DND-41 (cell line): ENCODE measurements at regions not wholly inside any gene's neighbourhood (a gene's known extent, or its start where the extent isn't known, plus 50 kb on each side); places are given as distances from the start of the nearest gene placed in this dataset.
"Not testable (repeated sequence)": the region's sequence is repeated elsewhere in the genome, so short reads cannot be mapped to it uniquely, and the experiment has no call there.

Experiments used
- ATAC-seq: fragments of 200-7000 bp; cut with Tn5 transposase; 3 replicates; pipeline ENCODE4 v1.9.1; 2021; ENCODE audit warnings: low read depth; ENCODE audit not compliant: insufficient read depth
- DNase-seq: peaks from one replicate; pipeline ENCODE4 v3.0.0-alpha.2; 2020
- H2AFZ ChIP-seq: 2 replicates; pipeline ENCODE4 v1.6.0; 2012; ENCODE audit warnings: low read depth, low read length
- H3K27ac ChIP-seq: 2 replicates; pipeline ENCODE4 v1.5.1; 2012; ENCODE audit warnings: low read length, inconsistent platforms
- H3K27me3 ChIP-seq: fragments of 200-600 bp; sonication (generic); 2 replicates; pipeline ENCODE4 v1.6.0; 2012; ENCODE audit warnings: low read length, mild to moderate bottlenecking, inconsistent platforms; ENCODE audit not compliant: insufficient read depth, poor library complexity
- H3K36me3 ChIP-seq: 2 replicates; pipeline ENCODE4 v1.5.1; 2012; ENCODE audit warnings: low read length, inconsistent platforms; ENCODE audit not compliant: insufficient read depth
- H3K4me1 ChIP-seq: 2 replicates; pipeline ENCODE4 v1.5.1; 2012; ENCODE audit warnings: mild to moderate bottlenecking, low read length; ENCODE audit not compliant: insufficient read depth
- H3K4me2 ChIP-seq: 2 replicates; pipeline ENCODE4 v1.6.0; 2012; ENCODE audit warnings: mild to moderate bottlenecking, moderate library complexity, low read length, inconsistent platforms; ENCODE audit not compliant: insufficient read depth
- H3K4me3 ChIP-seq, 2 experiments: fragments of 200-600 bp in 1 of 2; shearing (Covaris generic) in 1 of 2; 2 replicates each; pipeline ENCODE4 v1.5.1; 2012 to 2016; ENCODE audit warnings: inconsistent platforms in 2 of 2, low read length in 2 of 2, mild to moderate bottlenecking in 2 of 2, low read depth in 1 of 2, moderate library complexity in 1 of 2
- H3K79me2 ChIP-seq: 2 replicates; pipeline ENCODE4 v1.6.0; 2012; ENCODE audit warnings: low read length, inconsistent platforms; ENCODE audit not compliant: insufficient read depth
- H3K9ac ChIP-seq: 2 replicates; pipeline ENCODE4 v1.6.0; 2012; ENCODE audit warnings: low read depth, mild to moderate bottlenecking, inconsistent platforms, low read length, moderate library complexity
- H3K9me3 ChIP-seq: 2 replicates; pipeline ENCODE4 v1.5.1; 2012; ENCODE audit warnings: low read length, moderate library complexity, mild to moderate bottlenecking, inconsistent platforms; ENCODE audit not compliant: insufficient read depth, severe bottlenecking
- H4K20me1 ChIP-seq: 2 replicates; pipeline ENCODE4 v1.6.0; 2012; ENCODE audit warnings: low read length; ENCODE audit not compliant: insufficient read depth
- CTCF ChIP-seq: IDR thresholded peaks from 2 replicates; pipeline ENCODE4 v1.5.1; 2012; ENCODE audit warnings: borderline replicate concordance, low read length, moderate library complexity, mild to moderate bottlenecking; ENCODE audit not compliant: poor library complexity, severe bottlenecking; ENCODE audit errors: extremely low read depth
- EZH2 ChIP-seq: IDR thresholded peaks from 3 replicates; pipeline ENCODE4 v1.6.1; 2012; ENCODE audit warnings: borderline replicate concordance, low read depth, mild to moderate bottlenecking, moderate library complexity, low read length, inconsistent platforms; ENCODE audit not compliant: severe bottlenecking

- H2AFZ ChIP-seq, H3K4me3 ChIP-seq, H3K9ac ChIP-seq, H3K27me3 ChIP-seq, H3K36me3 ChIP-seq, H3K79me2 ChIP-seq, H3K4me2 ChIP-seq, H3K4me1 ChIP-seq, ATAC-seq, DNase-seq, H3K9me3 ChIP-seq, H4K20me1 ChIP-seq, H3K27ac ChIP-seq: not testable (repeated sequence)
Observed at GRCh38 chr18:5830902-5831301, 64.4 kb downstream of the TMEM200C start.

- H3K79me2 ChIP-seq, result no peaks in the 10 kb centered on the region
- no peak overlapping the region for H3K27ac ChIP-seq
- no peaks in the 10 kb centered on the region for H3K9me3 ChIP-seq
- H3K27me3 ChIP-seq, result no peaks in the 10 kb centered on the region
- no peak overlapping the region for H3K4me2 ChIP-seq
- H3K4me3 ChIP-seq, result no peak overlapping the region
- TF ChIP-seq CTCF, result no peak
- no peaks in the 10 kb centered on the region for H3K4me1 ChIP-seq
- H3K9ac ChIP-seq, result no peak overlapping the region
- ATAC-seq (no peak), DNase-seq (no peak)
- no peaks in the 10 kb centered on the region for H4K20me1 ChIP-seq
- no peaks in the 10 kb centered on the region for H3K36me3 ChIP-seq
- no peak overlapping the region for H2AFZ ChIP-seq
Observed at GRCh38 chr18:5828913-5829312, 66.4 kb downstream of the TMEM200C start.

GRCh38 chr18:5825663-5826062, 69.7 kb downstream of the TMEM200C start:
- Histone ChIP-seq H3K79me2 (no peaks in the 10 kb centered on the region), H3K4me3 (no peak overlapping the region), H3K27ac (no peak overlapping the region), H3K9ac (no peak overlapping the region), H3K4me2 (no peak overlapping the region), H3K4me1 (no peaks in the 10 kb centered on the region), H3K36me3 (no peaks in the 10 kb centered on the region), H3K9me3 (no peaks in the 10 kb centered on the region), H2AFZ (no peak overlapping the region), H4K20me1 (no peaks in the 10 kb centered on the region), H3K27me3 (no peaks in the 10 kb centered on the region)
- no peak for ATAC-seq
- no peak for DNase-seq
- TF ChIP-seq EZH2 (no peak), CTCF (no peak)

GRCh38 chr18:5824370-5824984, 70.8 kb downstream of the TMEM200C start:
- Histone ChIP-seq H3K9ac (no peak overlapping the region), H3K9me3 (no peaks in the 10 kb centered on the region), H3K27ac (no peak overlapping the region), H3K4me2 (no peak overlapping the region), H3K27me3 (no peaks in the 10 kb centered on the region), H3K4me3 (no peak overlapping the region), H3K4me1 (no peaks in the 10 kb centered on the region), H3K79me2 (no peaks in the 10 kb centered on the region), H3K36me3 (no peaks in the 10 kb centered on the region), H4K20me1 (no peaks in the 10 kb centered on the region), H2AFZ (no peak overlapping the region)
- TF ChIP-seq CTCF, result no peak
- no peak for TF ChIP-seq EZH2
- ATAC-seq (no peak), DNase-seq (no peak)
